HCT116 (cell line): ENCODE measurements at regions not wholly inside any gene's neighbourhood (a gene's known extent, or its start where the extent isn't known, plus 50 kb on each side); places are given as distances from the start of the nearest gene placed in this dataset.

Experiments used
- CTCF ChIP-seq, 3 experiments: fragments of 200-600 bp in 1 of 3; sonication (generic) in 1 of 3; IDR thresholded peaks in 2 of 3; conservative IDR thresholded peaks in 1 of 3; 2 replicates each; pipeline ENCODE4 v1.5.1; 2012 to 2017; ENCODE audit warnings: low read depth in 2 of 3, low read length in 2 of 3, antibody characterized with exemption in 1 of 3, borderline replicate concordance in 1 of 3, control low read depth in 1 of 3, mild to moderate bottlenecking in 1 of 3, mixed read lengths in 1 of 3, mixed run types in 1 of 3, moderate library complexity in 1 of 3; ENCODE audit not compliant: insufficient read depth in 1 of 3
- EGR1 ChIP-seq: IDR thresholded peaks from 2 replicates; pipeline ENCODE4 v1.6.1; 2012; ENCODE audit warnings: low read depth
- EZH2 ChIP-seq: fragments of 200-600 bp; sonication (generic); IDR thresholded peaks from 2 replicates; pipeline ENCODE4 v1.6.1; 2017; ENCODE audit warnings: antibody characterized with exemption, mixed run types
- EZH2phosphoT487 ChIP-seq: fragments of 200-600 bp; IDR thresholded peaks from 2 replicates; pipeline ENCODE4 v1.6.1; 2018; ENCODE audit warnings: antibody characterized with exemption, borderline replicate concordance
- POLR2A ChIP-seq: IDR thresholded peaks from 2 replicates; pipeline ENCODE4 v1.7.0; 2011; ENCODE audit warnings: borderline replicate concordance; ENCODE audit not compliant: insufficient read depth, insufficient read length; ENCODE audit errors: extremely low read depth
- POLR2AphosphoS5 ChIP-seq: IDR thresholded peaks from 2 replicates; pipeline ENCODE4 v1.6.1; 2011; ENCODE audit warnings: mild to moderate bottlenecking, low read depth, low read length, moderate library complexity
- REST ChIP-seq: IDR thresholded peaks from 2 replicates; pipeline ENCODE4 v1.6.1; 2012; ENCODE audit warnings: low read depth
- SP1 ChIP-seq: IDR thresholded peaks from 2 replicates; pipeline ENCODE4 v1.6.1; 2012; ENCODE audit warnings: low read depth
- SRF ChIP-seq: IDR thresholded peaks from 2 replicates; pipeline ENCODE4 v1.6.1; 2012; ENCODE audit warnings: low read depth
- TCF7L2 ChIP-seq: IDR thresholded peaks from 2 replicates; pipeline ENCODE4 v1.7.0; 2011; ENCODE audit warnings: borderline replicate concordance, inconsistent platforms; ENCODE audit not compliant: insufficient read depth, insufficient read length; ENCODE audit errors: extremely low read depth
- YY1 ChIP-seq: IDR thresholded peaks from 2 replicates; pipeline ENCODE4 v1.6.1; 2011; ENCODE audit warnings: low read length, low read depth, moderate library complexity, mild to moderate bottlenecking; ENCODE audit not compliant: insufficient replicate concordance; ENCODE audit errors: extremely low read depth
- ZFX ChIP-seq: fragments of 450-650 bp; IDR thresholded peaks from 2 replicates; pipeline ENCODE4 v1.6.1; 2017

- TF ChIP-seq POLR2A (no peak), CTCF (IDR thresholded peaks at IDR 0.05 in 2 of 3, conservative IDR thresholded peaks at IDR 0.05 in 1 of 3; ENCODE audit: borderline replicate concordance in 1 of 3, insufficient read depth in 1 of 3, low read depth in 2 of 3, low read length in 2 of 3) (no peak), TCF7L2 (no peak), EZH2 (no peak), POLR2AphosphoS5 (no peak), SP1 (no peak), EZH2phosphoT487 (no peak), SRF (no peak), REST (no peak), ZFX (no peak), EGR1 (no peak), YY1 (no peak)
These were observed 117.9 kb upstream of the FST start for GRCh38 chr5:53362521-53362941.
